SK-N-SH (cell line): ENCODE measurements at regions not wholly inside any gene's neighbourhood (a gene's known extent, or its start where the extent isn't known, plus 50 kb on each side); places are given as distances from the start of the nearest gene placed in this dataset.

Experiments
- CHD2 ChIP-seq: fragments of 150-350 bp; IDR thresholded peaks from 2 replicates; pipeline ENCODE4 v1.6.1; 2018; ENCODE audit warnings: low read length; ENCODE audit not compliant: partially characterized antibody
- CTCF ChIP-seq: fragments of 200-600 bp; sonication (generic); IDR thresholded peaks from 2 replicates; pipeline ENCODE4 v1.6.1; 2017; ENCODE audit warnings: antibody characterized with exemption, mild to moderate bottlenecking, moderate library complexity
- EP300 ChIP-seq, 2 experiments: IDR thresholded peaks; 2 replicates each; pipeline versions ENCODE4 v1.4.0 to v1.6.1; 2012; ENCODE audit warnings: borderline replicate concordance in 1 of 2, low read depth in 1 of 2, low read length in 1 of 2
- EZH2phosphoT487 ChIP-seq: fragments of 200-600 bp; sonication (generic); IDR thresholded peaks from 2 replicates; pipeline ENCODE4 v1.6.1; 2017; ENCODE audit warnings: low read depth, mixed run types, mild to moderate bottlenecking, antibody characterized with exemption, moderate library complexity, borderline replicate concordance
- FOXM1 ChIP-seq: IDR thresholded peaks from 2 replicates; pipeline ENCODE4 v1.4.0; 2012; ENCODE audit warnings: low read depth, mild to moderate bottlenecking
- MAX ChIP-seq: IDR thresholded peaks from 2 replicates; pipeline ENCODE4 v1.4.0; 2012; ENCODE audit warnings: low read depth
- MXI1 ChIP-seq: IDR thresholded peaks from 2 replicates; pipeline ENCODE4 v1.6.1; 2012; ENCODE audit warnings: mild to moderate bottlenecking, low read depth, low read length, improper control_type of control experiment
- POLR2AphosphoS5 ChIP-seq: IDR thresholded peaks from 2 replicates; pipeline ENCODE4 v1.6.1; 2012; ENCODE audit warnings: low read depth, low read length
- RAD21 ChIP-seq: IDR thresholded peaks from 2 replicates; pipeline ENCODE4 v1.6.1; 2012; ENCODE audit warnings: mild to moderate bottlenecking, low read length
- RXRA ChIP-seq: IDR thresholded peaks from 2 replicates; pipeline ENCODE4 v1.4.0; 2012; ENCODE audit warnings: low read depth, mild to moderate bottlenecking, borderline replicate concordance
- SMC3 ChIP-seq: IDR thresholded peaks from 2 replicates; pipeline ENCODE4 v1.6.1; 2012; ENCODE audit warnings: low read depth, low read length, improper control_type of control experiment
- YY1 ChIP-seq: IDR thresholded peaks from 2 replicates; pipeline ENCODE4 v1.4.0; 2012; ENCODE audit warnings: low read depth, mild to moderate bottlenecking

GRCh38 chr10:64534616-64535015, 1013.4 kb downstream of the REEP3 start:
- TF ChIP-seq POLR2AphosphoS5 (no peak), CTCF (no peak), CHD2 (no peak), EZH2phosphoT487 (no peak), MXI1 (no peak), RAD21 (no peak), EP300 (IDR thresholded peaks at IDR 0.05; ENCODE audit: borderline replicate concordance in 1 of 2, low read depth in 1 of 2, low read length in 1 of 2) (no peak), MAX (no peak), FOXM1 (no peak), RXRA (no peak), YY1 (no peak), SMC3 (no peak)
